MCF 10A (cell line): ENCODE measurements at regions not wholly inside any gene's neighbourhood (a gene's known extent, or its start where the extent isn't known, plus 50 kb on each side); places are given as distances from the start of the nearest gene placed in this dataset.

Experiments used
- BruUV-seq: library from RNA; stranded (reverse); fragments of 400-500 nt; replicated peaks from 2 replicates; lab custom pipeline; 2021; lab: Mats Ljungman, UMichigan
- CTCF ChIA-PET: fragments of 300-600 bp; sonication (Branson Sonifier 250); formaldehyde crosslinking; extraction: SDS; loops from one replicate; lab custom pipeline; 2021; ENCODE audit warnings: antibody characterized with exemption, inconsistent platforms; lab: Yijun Ruan, JAX
- POLR2A ChIA-PET: fragments of 300-600, 350-650 bp; sonication (Branson Sonifier 250); formaldehyde crosslinking; extraction: SDS; loops from one replicate; lab custom pipeline; 2020; ENCODE audit warnings: antibody characterized with exemption, inconsistent platforms; lab: Yijun Ruan, JAX
- DNase-seq: peaks from one replicate; pipeline ENCODE4 v3.0.0-alpha.2; 2018; ENCODE audit not compliant: unreplicated experiment
- H3K27ac Mint-ChIP-seq: one replicate; pipeline ENCODE4 v1.8.0; 2022; ENCODE audit warnings: mild to moderate bottlenecking, low read depth, mixed read lengths; ENCODE audit not compliant: unreplicated experiment
- H3K27me3 Mint-ChIP-seq: one replicate; pipeline ENCODE4 v1.8.0; 2022; ENCODE audit warnings: mixed read lengths; ENCODE audit not compliant: insufficient read depth, unreplicated experiment
- H3K36me3 Mint-ChIP-seq: one replicate; pipeline ENCODE4 v1.8.0; 2022; ENCODE audit warnings: mild to moderate bottlenecking, moderate library complexity, mixed read lengths; ENCODE audit not compliant: insufficient read depth, unreplicated experiment
- H3K4me1 Mint-ChIP-seq: one replicate; pipeline ENCODE4 v1.8.0; 2022; ENCODE audit warnings: mixed read lengths; ENCODE audit not compliant: insufficient read depth, unreplicated experiment
- H3K4me3 Mint-ChIP-seq: one replicate; pipeline ENCODE4 v1.8.0; 2022; ENCODE audit warnings: mild to moderate bottlenecking, moderate library complexity, mixed read lengths; ENCODE audit not compliant: unreplicated experiment
- H3K9me3 Mint-ChIP-seq: one replicate; pipeline ENCODE4 v1.8.0; 2022; ENCODE audit warnings: mixed read lengths; ENCODE audit not compliant: unreplicated experiment
- intact Hi-C: fragments of 100-400 bp; cut with micrococcal nuclease; formaldehyde crosslinking; loops from 2 replicates; pipeline ENCODE4 v1.14.1; 2022
- TF ChIP-seq, protein P1 (sequence below): fragments of 200-600 bp; IDR thresholded peaks from one replicate; pipeline ENCODE4 v1.8.0; 2022; ENCODE audit warnings: antibody characterized with exemption, mild to moderate bottlenecking; ENCODE audit not compliant: unreplicated experiment

DNA sequence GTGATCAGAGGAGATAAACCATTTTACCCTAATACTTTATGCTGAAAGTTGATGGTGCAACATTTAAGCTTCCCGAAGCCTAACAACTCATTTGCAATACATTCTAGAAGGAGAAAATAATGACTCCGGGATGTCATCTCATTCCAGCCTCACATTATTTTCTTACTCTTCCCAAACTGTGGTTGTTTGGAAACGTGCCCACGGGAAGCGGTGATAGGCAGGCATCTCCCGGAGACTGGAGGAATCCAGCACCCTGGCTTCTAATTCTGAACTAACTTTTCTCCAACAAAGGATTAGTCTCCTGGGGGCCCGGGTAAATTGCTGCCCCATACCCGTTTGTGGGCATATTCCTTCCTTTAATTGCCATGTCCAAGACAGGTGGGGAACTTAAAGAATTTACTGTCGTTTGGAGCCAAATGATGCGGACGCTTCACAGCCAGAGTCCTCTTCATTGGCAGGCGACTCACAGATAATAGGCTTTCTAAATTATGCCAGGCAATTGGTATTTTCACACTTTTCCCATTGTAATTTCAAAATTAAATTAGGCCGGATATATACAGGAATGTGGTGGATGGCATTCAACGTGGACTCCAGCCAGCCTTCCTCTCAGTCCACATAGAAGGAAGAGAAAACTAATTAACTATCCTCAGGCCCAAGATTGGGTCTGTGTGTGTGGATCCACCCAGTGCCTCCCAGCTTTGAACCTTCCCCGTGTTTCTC lies 278.1 kb downstream of the AJAP1 start:
- Mint-ChIP-seq H3K36me3 (no peaks in the 10 kb centered on the region), H3K9me3 (peaks cover 8% of the 10 kb centered on the region), H3K4me3 (no peak overlapping the region), H3K27me3 (no peaks in the 10 kb centered on the region), H3K27ac (no peak overlapping the region), H3K4me1 (no peaks in the 10 kb centered on the region)
- intact Hi-C loops, result no loop called here
- ChIA-PET POLR2A (no interaction called here), CTCF (no interaction called here)
- TF ChIP-seq, protein P1, sequence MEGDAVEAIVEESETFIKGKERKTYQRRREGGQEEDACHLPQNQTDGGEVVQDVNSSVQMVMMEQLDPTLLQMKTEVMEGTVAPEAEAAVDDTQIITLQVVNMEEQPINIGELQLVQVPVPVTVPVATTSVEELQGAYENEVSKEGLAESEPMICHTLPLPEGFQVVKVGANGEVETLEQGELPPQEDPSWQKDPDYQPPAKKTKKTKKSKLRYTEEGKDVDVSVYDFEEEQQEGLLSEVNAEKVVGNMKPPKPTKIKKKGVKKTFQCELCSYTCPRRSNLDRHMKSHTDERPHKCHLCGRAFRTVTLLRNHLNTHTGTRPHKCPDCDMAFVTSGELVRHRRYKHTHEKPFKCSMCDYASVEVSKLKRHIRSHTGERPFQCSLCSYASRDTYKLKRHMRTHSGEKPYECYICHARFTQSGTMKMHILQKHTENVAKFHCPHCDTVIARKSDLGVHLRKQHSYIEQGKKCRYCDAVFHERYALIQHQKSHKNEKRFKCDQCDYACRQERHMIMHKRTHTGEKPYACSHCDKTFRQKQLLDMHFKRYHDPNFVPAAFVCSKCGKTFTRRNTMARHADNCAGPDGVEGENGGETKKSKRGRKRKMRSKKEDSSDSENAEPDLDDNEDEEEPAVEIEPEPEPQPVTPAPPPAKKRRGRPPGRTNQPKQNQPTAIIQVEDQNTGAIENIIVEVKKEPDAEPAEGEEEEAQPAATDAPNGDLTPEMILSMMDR, result no peak
- no peak for DNase-seq
- BruUV-seq, result no TSS peak

DNA sequence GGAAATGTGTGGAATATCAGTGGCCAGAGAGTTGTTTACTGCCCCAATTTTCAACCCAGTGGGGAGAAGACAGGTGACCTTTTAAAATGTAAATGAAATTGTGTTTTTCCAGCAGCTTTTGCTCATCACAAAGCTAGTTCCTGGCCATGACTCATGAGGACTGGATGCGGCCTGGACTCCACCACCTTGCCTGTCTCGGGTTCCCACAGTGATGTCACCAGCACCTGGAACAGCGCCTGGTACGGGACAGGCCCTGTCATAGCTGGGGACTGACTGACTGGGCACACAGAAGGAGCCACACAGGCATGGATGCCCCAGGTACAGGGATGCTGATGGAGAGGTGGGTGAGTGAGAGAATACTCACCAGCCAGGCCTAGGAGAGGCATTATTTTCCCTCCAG lies 277.1 kb downstream of the AJAP1 start:
- TF ChIP-seq, protein P1, result no peak
- DNase-seq, result peak; percentile 43
- Mint-ChIP-seq H3K27me3 (no peaks in the 10 kb centered on the region), H3K36me3 (no peaks in the 10 kb centered on the region), H3K27ac (no peak overlapping the region), H3K4me3 (no peak overlapping the region), H3K4me1 (no peaks in the 10 kb centered on the region), H3K9me3 (peaks cover 8% of the 10 kb centered on the region)
- CTCF ChIA-PET, result no interaction called here
- no TSS peak for BruUV-seq
- intact Hi-C loops, result no loop called here
- POLR2A ChIA-PET, result no interaction called here

DNA sequence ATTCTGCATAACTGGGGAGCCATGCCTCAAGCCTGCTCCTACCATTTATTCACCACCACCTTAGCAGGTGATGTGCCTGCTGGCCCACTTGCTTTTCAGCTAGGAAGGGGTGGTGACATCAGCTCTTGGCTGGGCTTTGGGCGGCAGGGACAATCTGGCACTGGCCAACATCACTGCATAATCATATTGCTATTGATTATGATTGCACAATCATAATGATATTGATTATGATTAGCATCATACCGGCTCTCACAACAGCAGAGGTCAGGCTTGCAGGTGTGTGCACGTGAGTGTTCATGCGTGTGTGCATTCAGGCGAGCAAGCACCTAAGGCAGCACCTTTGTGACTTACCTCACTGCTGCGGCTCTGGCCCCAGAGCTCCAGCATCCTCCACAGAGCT lies 273.8 kb downstream of the AJAP1 start:
- CTCF ChIA-PET, result no interaction called here
- no TSS peak for BruUV-seq
- no peak for DNase-seq
- intact Hi-C loops, result no loop called here
- peaks cover 35% of the 10 kb centered on the region for H3K9me3 Mint-ChIP-seq
- POLR2A ChIA-PET, result no interaction called here
- H3K4me3 Mint-ChIP-seq, result no peak overlapping the region
- no peaks in the 10 kb centered on the region for H3K4me1 Mint-ChIP-seq
- no peaks in the 10 kb centered on the region for H3K27me3 Mint-ChIP-seq
- TF ChIP-seq, protein P1, result no peak
- no peaks in the 10 kb centered on the region for H3K36me3 Mint-ChIP-seq
- H3K27ac Mint-ChIP-seq, result no peak overlapping the region

DNA sequence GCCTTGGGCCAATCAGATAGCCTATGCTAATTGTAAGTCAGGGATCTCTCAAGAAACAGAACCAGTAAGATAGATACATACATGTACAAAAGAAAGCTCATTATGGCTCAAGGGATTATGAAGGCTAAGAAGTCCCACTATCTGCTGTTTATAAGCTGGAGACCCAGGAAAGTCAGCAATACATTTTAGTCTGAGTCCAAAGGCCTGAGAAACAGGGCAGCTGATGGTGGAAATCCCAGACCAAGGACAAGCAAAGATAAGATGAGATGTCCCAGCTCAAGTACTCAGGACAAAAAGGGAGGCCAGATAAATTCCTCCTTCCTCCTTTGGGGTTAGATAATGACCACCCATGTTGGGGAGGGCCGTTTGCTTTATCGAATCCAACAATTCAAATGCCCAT lies 269.9 kb downstream of the AJAP1 start:
- CTCF ChIA-PET, result interaction anchor here (0.6 kb wide), 3 partner anchors 388 to 956 kb away, joined by 3 read pairs; no protein-coding TSS in a partner anchor
- no peak for DNase-seq
- Mint-ChIP-seq H3K4me3 (no peak overlapping the region), H3K27ac (no peak overlapping the region), H3K4me1 (no peaks in the 10 kb centered on the region), H3K27me3 (no peaks in the 10 kb centered on the region), H3K36me3 (no peaks in the 10 kb centered on the region), H3K9me3 (peaks cover 44% of the 10 kb centered on the region)
- intact Hi-C loops, result no loop called here
- no TSS peak for BruUV-seq
- POLR2A ChIA-PET, result no interaction called here
- TF ChIP-seq, protein P1, result no peak
